ENCODE measurements at regions not wholly inside any gene's neighbourhood (a gene's known extent, or its start where the extent isn't known, plus 50 kb on each side); places are given as distances from the start of the nearest gene placed in this dataset.

- Mint-ChIP-seq H3K4me1 (peaks cover 7% of the 10 kb centered on the region; the same call in 2 of the 3 replicates), H3K4me3 (no peak overlapping the region), H3K9me3 (no peaks in the 10 kb centered on the region), H3K27me3 (ENCODE audit: insufficient read depth, low read depth, poor library complexity) (no peaks in the 10 kb centered on the region), H3K27ac (no peak overlapping the region), H3K36me3 (ENCODE audit: low read depth) (no peaks in the 10 kb centered on the region)
- H3K27ac ChIP-seq (ENCODE audit: low read depth) = no peak overlapping the region
- H3K4me1 ChIP-seq (ENCODE audit: insufficient read depth) = no peaks in the 10 kb centered on the region
- ATAC-seq (no peak), DNase-seq (ENCODE audit: low spot score) (no peak)
- H3K4me3 ChIP-seq = no peak overlapping the region
- H3F3A ChIP-seq (replicated peaks; ENCODE audit: low read depth) = no peaks in the 10 kb centered on the region
- no peak overlapping the region for H3K4me2 ChIP-seq
- H4K20me1 ChIP-seq (replicated peaks; ENCODE audit: insufficient read depth) = no peaks in the 10 kb centered on the region
- no peak overlapping the region for H2AFZ ChIP-seq
- no peaks in the 10 kb centered on the region for H3K36me3 ChIP-seq (ENCODE audit: insufficient read depth)
- H3K9me2 ChIP-seq (ENCODE audit: insufficient read depth) = no peaks in the 10 kb centered on the region
- H3K79me2 ChIP-seq (replicated peaks; ENCODE audit: insufficient read depth) = no peaks in the 10 kb centered on the region
- H3K27me3 ChIP-seq (ENCODE audit: insufficient read depth) = no peaks in the 10 kb centered on the region
- TF ChIP-seq EZH2phosphoT487 (IDR thresholded peaks at IDR 0.05; ENCODE audit: unreplicated experiment) (no peak), POLR2AphosphoS5 (IDR thresholded peaks at IDR 0.05; ENCODE audit: low read depth) (no peak), JUNB (IDR thresholded peaks at IDR 0.05; ENCODE audit: unreplicated experiment) (no peak), REST (IDR thresholded peaks at IDR 0.05; ENCODE audit: unreplicated experiment) (no peak), EZH2 (IDR thresholded peaks at IDR 0.05; ENCODE audit: low read depth, unreplicated experiment) (no peak), ETS1 (IDR thresholded peaks at IDR 0.05) (no peak), CREB1 (CRISPR knock-in tag; IDR thresholded peaks at IDR 0.05; ENCODE audit: low read depth) (no peak)
- TF ChIP-seq, protein P1, sequence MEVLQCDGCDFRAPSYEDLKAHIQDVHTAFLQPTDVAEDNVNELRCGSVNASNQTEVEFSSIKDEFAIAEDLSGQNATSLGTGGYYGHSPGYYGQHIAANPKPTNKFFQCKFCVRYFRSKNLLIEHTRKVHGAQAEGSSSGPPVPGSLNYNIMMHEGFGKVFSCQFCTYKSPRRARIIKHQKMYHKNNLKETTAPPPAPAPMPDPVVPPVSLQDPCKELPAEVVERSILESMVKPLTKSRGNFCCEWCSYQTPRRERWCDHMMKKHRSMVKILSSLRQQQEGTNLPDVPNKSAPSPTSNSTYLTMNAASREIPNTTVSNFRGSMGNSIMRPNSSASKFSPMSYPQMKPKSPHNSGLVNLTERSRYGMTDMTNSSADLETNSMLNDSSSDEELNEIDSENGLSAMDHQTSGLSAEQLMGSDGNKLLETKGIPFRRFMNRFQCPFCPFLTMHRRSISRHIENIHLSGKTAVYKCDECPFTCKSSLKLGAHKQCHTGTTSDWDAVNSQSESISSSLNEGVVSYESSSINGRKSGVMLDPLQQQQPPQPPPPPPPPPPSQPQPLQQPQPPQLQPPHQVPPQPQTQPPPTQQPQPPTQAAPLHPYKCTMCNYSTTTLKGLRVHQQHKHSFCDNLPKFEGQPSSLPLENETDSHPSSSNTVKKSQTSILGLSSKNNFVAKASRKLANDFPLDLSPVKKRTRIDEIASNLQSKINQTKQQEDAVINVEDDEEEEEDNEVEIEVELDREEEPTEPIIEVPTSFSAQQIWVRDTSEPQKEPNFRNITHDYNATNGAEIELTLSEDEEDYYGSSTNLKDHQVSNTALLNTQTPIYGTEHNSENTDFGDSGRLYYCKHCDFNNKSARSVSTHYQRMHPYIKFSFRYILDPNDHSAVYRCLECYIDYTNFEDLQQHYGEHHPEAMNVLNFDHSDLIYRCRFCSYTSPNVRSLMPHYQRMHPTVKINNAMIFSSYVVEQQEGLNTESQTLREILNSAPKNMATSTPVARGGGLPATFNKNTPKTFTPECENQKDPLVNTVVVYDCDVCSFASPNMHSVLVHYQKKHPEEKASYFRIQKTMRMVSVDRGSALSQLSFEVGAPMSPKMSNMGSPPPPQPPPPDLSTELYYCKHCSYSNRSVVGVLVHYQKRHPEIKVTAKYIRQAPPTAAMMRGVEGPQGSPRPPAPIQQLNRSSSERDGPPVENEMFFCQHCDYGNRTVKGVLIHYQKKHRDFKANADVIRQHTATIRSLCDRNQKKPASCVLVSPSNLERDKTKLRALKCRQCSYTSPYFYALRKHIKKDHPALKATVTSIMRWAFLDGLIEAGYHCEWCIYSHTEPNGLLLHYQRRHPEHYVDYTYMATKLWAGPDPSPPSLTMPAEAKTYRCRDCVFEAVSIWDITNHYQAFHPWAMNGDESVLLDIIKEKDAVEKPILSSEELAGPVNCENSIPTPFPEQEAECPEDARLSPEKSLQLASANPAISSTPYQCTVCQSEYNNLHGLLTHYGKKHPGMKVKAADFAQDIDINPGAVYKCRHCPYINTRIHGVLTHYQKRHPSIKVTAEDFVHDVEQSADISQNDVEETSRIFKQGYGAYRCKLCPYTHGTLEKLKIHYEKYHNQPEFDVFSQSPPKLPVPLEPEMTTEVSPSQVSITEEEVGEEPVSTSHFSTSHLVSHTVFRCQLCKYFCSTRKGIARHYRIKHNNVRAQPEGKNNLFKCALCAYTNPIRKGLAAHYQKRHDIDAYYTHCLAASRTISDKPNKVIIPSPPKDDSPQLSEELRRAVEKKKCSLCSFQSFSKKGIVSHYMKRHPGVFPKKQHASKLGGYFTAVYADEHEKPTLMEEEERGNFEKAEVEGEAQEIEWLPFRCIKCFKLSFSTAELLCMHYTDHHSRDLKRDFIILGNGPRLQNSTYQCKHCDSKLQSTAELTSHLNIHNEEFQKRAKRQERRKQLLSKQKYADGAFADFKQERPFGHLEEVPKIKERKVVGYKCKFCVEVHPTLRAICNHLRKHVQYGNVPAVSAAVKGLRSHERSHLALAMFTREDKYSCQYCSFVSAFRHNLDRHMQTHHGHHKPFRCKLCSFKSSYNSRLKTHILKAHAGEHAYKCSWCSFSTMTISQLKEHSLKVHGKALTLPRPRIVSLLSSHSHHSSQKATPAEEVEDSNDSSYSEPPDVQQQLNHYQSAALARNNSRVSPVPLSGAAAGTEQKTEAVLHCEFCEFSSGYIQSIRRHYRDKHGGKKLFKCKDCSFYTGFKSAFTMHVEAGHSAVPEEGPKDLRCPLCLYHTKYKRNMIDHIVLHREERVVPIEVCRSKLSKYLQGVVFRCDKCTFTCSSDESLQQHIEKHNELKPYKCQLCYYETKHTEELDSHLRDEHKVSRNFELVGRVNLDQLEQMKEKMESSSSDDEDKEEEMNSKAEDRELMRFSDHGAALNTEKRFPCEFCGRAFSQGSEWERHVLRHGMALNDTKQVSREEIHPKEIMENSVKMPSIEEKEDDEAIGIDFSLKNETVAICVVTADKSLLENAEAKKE (CRISPR knock-in tag; IDR thresholded peaks at IDR 0.05) = no peak
- TF ChIP-seq, protein P2, sequence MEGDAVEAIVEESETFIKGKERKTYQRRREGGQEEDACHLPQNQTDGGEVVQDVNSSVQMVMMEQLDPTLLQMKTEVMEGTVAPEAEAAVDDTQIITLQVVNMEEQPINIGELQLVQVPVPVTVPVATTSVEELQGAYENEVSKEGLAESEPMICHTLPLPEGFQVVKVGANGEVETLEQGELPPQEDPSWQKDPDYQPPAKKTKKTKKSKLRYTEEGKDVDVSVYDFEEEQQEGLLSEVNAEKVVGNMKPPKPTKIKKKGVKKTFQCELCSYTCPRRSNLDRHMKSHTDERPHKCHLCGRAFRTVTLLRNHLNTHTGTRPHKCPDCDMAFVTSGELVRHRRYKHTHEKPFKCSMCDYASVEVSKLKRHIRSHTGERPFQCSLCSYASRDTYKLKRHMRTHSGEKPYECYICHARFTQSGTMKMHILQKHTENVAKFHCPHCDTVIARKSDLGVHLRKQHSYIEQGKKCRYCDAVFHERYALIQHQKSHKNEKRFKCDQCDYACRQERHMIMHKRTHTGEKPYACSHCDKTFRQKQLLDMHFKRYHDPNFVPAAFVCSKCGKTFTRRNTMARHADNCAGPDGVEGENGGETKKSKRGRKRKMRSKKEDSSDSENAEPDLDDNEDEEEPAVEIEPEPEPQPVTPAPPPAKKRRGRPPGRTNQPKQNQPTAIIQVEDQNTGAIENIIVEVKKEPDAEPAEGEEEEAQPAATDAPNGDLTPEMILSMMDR (conservative IDR thresholded peaks at IDR 0.05; ENCODE audit: low read depth in 2 of 2) = no peak
These were observed 192.9 kb upstream of the TBL1X start for GRCh38 chrX:9271789-9272525.

Data from GM23338 (cell line).